Fibroblast of skin of right quadriceps (primary cell): ENCODE measurements at regions not wholly inside any gene's neighbourhood (a gene's known extent, or its start where the extent isn't known, plus 50 kb on each side); places are given as distances from the start of the nearest gene placed in this dataset.
"Not testable (repeated sequence)": the region's sequence is repeated elsewhere in the genome, so short reads cannot be mapped to it uniquely, and the experiment has no call there.

Experiments used
- DNase-seq: peaks from one replicate; pipeline ENCODE4 v3.0.0-alpha.2; 2013

GRCh38 chr3:178349218-178349596, 187.0 kb upstream of the KCNMB2 start:
- DNase-seq: not testable (repeated sequence)

- peak; percentile 71 for DNase-seq
These were observed 185.5 kb upstream of the KCNMB2 start for GRCh38 chr3:178350763-178351162.

GRCh38 chr3:178352326-178353005, 183.8 kb upstream of the KCNMB2 start:
- DNase-seq: peak; percentile 94

- peak; percentile 77 for DNase-seq
These were observed 183.1 kb upstream of the KCNMB2 start for GRCh38 chr3:178353006-178353694.

GRCh38 chr3:178359728-178360127, 176.5 kb upstream of the KCNMB2 start:
- no peak for DNase-seq

- DNase-seq: not testable (repeated sequence)
These were observed 173.2 kb upstream of the KCNMB2 start for GRCh38 chr3:178363048-178363447.

GRCh38 chr3:178367817-178368617, 168.2 kb upstream of the KCNMB2 start:
- DNase-seq: no peak

GRCh38 chr3:178369006-178369405, 167.2 kb upstream of the KCNMB2 start:
- no peak for DNase-seq

- DNase-seq: no peak
These were observed 166.4 kb upstream of the KCNMB2 start for GRCh38 chr3:178369811-178370210.

- no peak for DNase-seq
These were observed 165.8 kb upstream of the KCNMB2 start for GRCh38 chr3:178370387-178370786.

- DNase-seq: peak; percentile 91
These were observed 154.7 kb upstream of the KCNMB2 start for GRCh38 chr3:178381555-178381954.

- no peak for DNase-seq
These were observed 154.2 kb upstream of the KCNMB2 start for GRCh38 chr3:178381971-178382448.

- peak; percentile 99 for DNase-seq
These were observed 153.7 kb upstream of the KCNMB2 start for GRCh38 chr3:178382449-178383061.

GRCh38 chr3:178384321-178385230, 151.7 kb upstream of the KCNMB2 start:
- no peak for DNase-seq

- DNase-seq: peak; percentile 54
These were observed 150.8 kb upstream of the KCNMB2 start for GRCh38 chr3:178385280-178385952.

GRCh38 chr3:178386401-178386800, 149.8 kb upstream of the KCNMB2 start:
- DNase-seq: no peak

- no peak for DNase-seq
These were observed 149.4 kb upstream of the KCNMB2 start for GRCh38 chr3:178386880-178387279.

GRCh38 chr3:178388473-178388872, 147.8 kb upstream of the KCNMB2 start:
- DNase-seq: no peak

GRCh38 chr3:178389258-178389657, 147.0 kb upstream of the KCNMB2 start:
- no peak for DNase-seq

- DNase-seq: peak; percentile 74
These were observed 143.7 kb upstream of the KCNMB2 start for GRCh38 chr3:178392511-178392926.

GRCh38 chr3:178393146-178393545, 143.1 kb upstream of the KCNMB2 start:
- peak; percentile 86 for DNase-seq
